ENCODE measurements at regions not wholly inside any gene's neighbourhood (a gene's known extent, or its start where the extent isn't known, plus 50 kb on each side); places are given as distances from the start of the nearest gene placed in this dataset.

GRCh38 chr7:115078851-115079250, 157.0 kb downstream of the MDFIC start:
- no peak for TF ChIP-seq ZFP3 (CRISPR knock-in tag; IDR thresholded peaks at IDR 0.05)
- TF ChIP-seq RARB (CRISPR knock-in tag; IDR thresholded peaks at IDR 0.05), result no peak
- no peak for TF ChIP-seq POU6F1 (CRISPR knock-in tag; IDR thresholded peaks at IDR 0.05; ENCODE audit: borderline replicate concordance, low read depth)
- no peak for TF ChIP-seq CSDC2 (CRISPR knock-in tag; IDR thresholded peaks at IDR 0.05)
- TF ChIP-seq TCF4 (CRISPR knock-in tag; IDR thresholded peaks at IDR 0.05; ENCODE audit: borderline replicate concordance), result no peak
- no peak for TF ChIP-seq ZC3H10 (CRISPR knock-in tag; IDR thresholded peaks at IDR 0.05)
- ATAC-seq, result no peak

GRCh38 chr7:115078386-115078785, 156.5 kb downstream of the MDFIC start:
- no peak for ATAC-seq
- TF ChIP-seq ARNTL (CRISPR knock-in tag; IDR thresholded peaks at IDR 0.05; ENCODE audit: borderline replicate concordance, low read depth) (no peak), TCF4 (CRISPR knock-in tag; IDR thresholded peaks at IDR 0.05; ENCODE audit: borderline replicate concordance) (no peak), PPARA (CRISPR knock-in tag; IDR thresholded peaks at IDR 0.05; ENCODE audit: borderline replicate concordance) (no peak), POU6F1 (CRISPR knock-in tag; IDR thresholded peaks at IDR 0.05; ENCODE audit: borderline replicate concordance, low read depth) (no peak), CSRNP3 (CRISPR knock-in tag; IDR thresholded peaks at IDR 0.05) (no peak), TSHZ2 (CRISPR knock-in tag; IDR thresholded peaks at IDR 0.05) (no peak), ISL1 (CRISPR knock-in tag; IDR thresholded peaks at IDR 0.05) (no peak), ZFP30 (CRISPR knock-in tag; IDR thresholded peaks at IDR 0.05) (no peak), CREB5 (CRISPR knock-in tag; IDR thresholded peaks at IDR 0.05; ENCODE audit: low read depth) (no peak), GLIS3 (CRISPR knock-in tag; IDR thresholded peaks at IDR 0.05) (no peak), PATZ1 (CRISPR knock-in tag; IDR thresholded peaks at IDR 0.05; ENCODE audit: borderline replicate concordance) (no peak), ZNF70 (CRISPR knock-in tag; IDR thresholded peaks at IDR 0.05) (no peak), SNAI2 (CRISPR knock-in tag; IDR thresholded peaks at IDR 0.05) (no peak), ESRRG (CRISPR knock-in tag; IDR thresholded peaks at IDR 0.05) (no peak), ZNF8 (CRISPR knock-in tag; IDR thresholded peaks at IDR 0.05) (no peak), BACH2 (CRISPR knock-in tag; IDR thresholded peaks at IDR 0.05; ENCODE audit: borderline replicate concordance) (no peak), OSR1 (CRISPR knock-in tag; IDR thresholded peaks at IDR 0.05) (no peak), ZC3H10 (CRISPR knock-in tag; IDR thresholded peaks at IDR 0.05) (no peak), TOX (CRISPR knock-in tag; IDR thresholded peaks at IDR 0.05; ENCODE audit: borderline replicate concordance) (no peak), RARB (CRISPR knock-in tag; IDR thresholded peaks at IDR 0.05) (no peak)

Data from SK-N-SH treated with all-trans-retinoic acid at 6 μM for 48 hours (cell line).